Suppressor macrophage treated with lipopolysaccharide for 1 hour (primary cell): ENCODE measurements at regions not wholly inside any gene's neighbourhood (a gene's known extent, or its start where the extent isn't known, plus 50 kb on each side); places are given as distances from the start of the nearest gene placed in this dataset.
"Not testable (repeated sequence)": the region's sequence is repeated elsewhere in the genome, so short reads cannot be mapped to it uniquely, and the experiment has no call there.

Source experiments
- DNase-seq, 3 donors: peaks; one replicate each; pipeline ENCODE4 v3.0.0-alpha.2; 2020 to 2022

DNA sequence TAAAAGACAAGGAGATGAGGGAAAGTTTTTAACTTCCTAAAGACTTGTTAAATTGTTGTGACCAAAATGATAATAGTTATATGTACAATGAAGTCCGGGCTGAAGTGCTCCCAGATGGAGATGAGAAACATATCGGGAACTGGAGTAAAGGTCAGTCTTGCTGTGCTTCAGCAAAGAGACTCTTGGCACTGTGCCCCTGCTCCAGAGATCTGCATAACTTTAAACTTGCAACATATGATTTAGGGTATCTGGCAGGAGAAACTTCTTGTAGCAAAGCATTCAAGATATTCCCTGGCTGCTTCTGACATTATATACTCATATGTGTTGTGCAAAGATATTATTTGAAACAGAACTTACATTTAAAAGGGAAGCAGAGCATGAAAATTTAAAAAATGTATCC lies 786.6 kb upstream of the SLITRK6 start:
- no peak for DNase-seq

GRCh38 chr13:86591862-86592261 lies 792.6 kb upstream of the SLITRK6 start:
- DNase-seq = no peak

DNA sequence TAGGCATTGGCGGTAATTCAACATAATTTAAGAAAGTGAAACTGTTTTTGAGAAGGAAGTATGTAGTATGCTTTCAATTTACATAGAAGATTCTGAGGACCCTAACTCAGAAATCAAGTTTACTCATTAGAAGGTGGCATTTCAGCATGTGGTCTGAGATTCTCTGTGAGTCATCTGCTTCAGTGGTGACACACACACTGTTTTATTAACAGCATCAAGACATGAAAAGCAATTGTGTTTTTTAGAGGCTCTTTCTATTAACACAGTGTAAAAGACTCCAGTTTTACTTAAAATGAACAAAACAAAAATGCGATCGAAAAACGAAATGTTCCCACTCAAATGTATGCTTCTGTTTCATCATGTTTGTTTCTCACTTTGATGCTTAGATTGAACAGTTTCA lies 802.1 kb upstream of the SLITRK6 start:
- DNase-seq = no peak

GRCh38 chr13:86606264-86606663 lies 807.0 kb upstream of the SLITRK6 start:
- DNase-seq = no peak

GRCh38 chr13:86608701-86609100 lies 809.5 kb upstream of the SLITRK6 start:
- no peak for DNase-seq

GRCh38 chr13:86633346-86633745 lies 834.1 kb upstream of the SLITRK6 start:
- DNase-seq = no peak

GRCh38 chr13:86651171-86651570 lies 852.0 kb upstream of the SLITRK6 start:
- not testable (repeated sequence) for DNase-seq

DNA sequence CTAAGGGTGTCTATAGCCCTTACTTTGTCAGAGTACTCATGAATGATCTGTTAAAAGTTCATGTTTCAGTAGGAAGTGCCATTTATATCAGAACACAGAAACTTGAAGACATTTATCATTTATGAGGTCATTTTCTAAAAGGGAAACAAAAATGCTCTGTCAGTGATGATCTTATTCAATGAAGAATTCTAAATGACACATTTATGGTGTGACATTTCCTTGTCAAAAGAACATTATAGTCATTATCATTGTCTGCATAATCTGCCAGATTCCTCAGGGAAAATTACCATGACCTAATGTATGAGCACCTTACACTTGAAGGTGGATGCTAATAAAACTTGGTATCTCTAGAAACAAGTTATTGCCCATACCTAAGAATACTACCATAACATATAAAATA lies 853.8 kb upstream of the SLITRK6 start:
- no peak for DNase-seq

- DNase-seq = no peak
Measured at GRCh38 chr13:86655561-86655960, 856.3 kb upstream of the SLITRK6 start.

DNA sequence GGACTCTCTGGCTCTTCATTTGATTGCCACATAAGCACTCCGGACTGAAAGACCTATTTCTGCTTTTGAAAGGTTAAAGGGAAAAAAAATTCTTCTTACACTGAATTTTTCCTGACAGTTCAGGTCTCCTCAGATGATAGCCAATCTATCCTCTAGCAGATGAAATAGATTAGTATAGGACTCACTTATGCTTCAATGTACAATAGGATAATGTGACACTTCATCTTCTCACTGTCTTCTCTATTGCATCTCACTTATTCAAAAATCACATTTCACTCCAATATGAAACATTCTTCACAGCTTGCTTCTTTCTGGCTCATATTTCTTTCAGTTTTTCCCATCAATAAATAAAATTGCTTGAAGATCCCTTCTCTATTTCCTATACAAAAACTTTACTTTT lies 860.9 kb upstream of the SLITRK6 start:
- DNase-seq = no peak

GRCh38 chr13:86665842-86666241 lies 866.6 kb upstream of the SLITRK6 start:
- no peak for DNase-seq

DNA sequence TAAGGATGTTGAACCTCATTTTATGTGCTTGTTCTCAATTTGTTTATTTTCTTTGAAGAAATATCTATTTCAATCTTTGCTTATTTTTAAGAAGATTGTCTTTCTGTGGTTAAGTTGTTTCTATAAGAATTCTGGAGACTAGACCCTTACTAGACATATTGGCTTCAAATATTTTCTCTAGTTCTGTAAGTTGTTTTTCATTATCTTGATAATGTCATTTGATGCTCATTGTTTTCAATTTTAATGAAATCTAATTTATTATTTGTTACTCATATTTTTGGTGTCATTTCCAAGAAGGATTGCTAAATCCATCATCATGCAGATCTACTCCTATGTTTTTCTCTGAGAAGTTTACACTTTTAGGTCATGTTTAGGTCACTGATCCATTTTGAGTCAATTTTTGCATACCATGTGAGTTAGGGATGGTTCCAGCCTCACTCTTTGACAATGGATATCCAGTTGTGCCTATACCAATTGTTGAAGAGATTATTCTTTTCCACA lies 874.8 kb upstream of the SLITRK6 start:
- DNase-seq = no peak

- DNase-seq = no peak
Measured at GRCh38 chr13:86681223-86681622, 882.0 kb upstream of the SLITRK6 start.

- no peak for DNase-seq
Measured at GRCh38 chr13:86684402-86684801, 885.2 kb upstream of the SLITRK6 start.

GRCh38 chr13:86689911-86690310 lies 890.7 kb upstream of the SLITRK6 start:
- DNase-seq = no peak

- no peak for DNase-seq
Measured at GRCh38 chr13:86692291-86692690, 893.1 kb upstream of the SLITRK6 start.

DNA sequence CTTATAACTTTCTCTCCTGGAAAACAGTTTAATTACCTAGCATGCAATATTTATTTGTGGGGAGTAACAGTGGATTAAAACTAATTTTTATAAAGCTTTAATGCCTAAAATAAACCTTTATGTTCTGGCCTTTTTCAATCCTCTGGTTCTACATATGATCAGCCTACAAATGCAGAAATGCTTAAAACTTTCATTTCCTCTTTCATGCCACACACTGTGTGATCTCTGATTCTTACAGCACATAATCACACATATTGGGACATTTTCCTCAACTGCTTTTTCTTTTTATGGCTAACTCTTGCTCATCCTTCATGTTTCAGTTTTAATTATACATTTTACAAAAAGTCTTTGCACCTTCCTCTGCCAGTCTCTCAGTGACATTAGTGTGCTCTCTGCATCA lies 910.8 kb upstream of the SLITRK6 start:
- no peak for DNase-seq

GRCh38 chr13:86710896-86711295 lies 911.7 kb upstream of the SLITRK6 start:
- no peak for DNase-seq

- no peak for DNase-seq
Measured at GRCh38 chr13:86714495-86714894, 915.3 kb upstream of the SLITRK6 start.

DNA sequence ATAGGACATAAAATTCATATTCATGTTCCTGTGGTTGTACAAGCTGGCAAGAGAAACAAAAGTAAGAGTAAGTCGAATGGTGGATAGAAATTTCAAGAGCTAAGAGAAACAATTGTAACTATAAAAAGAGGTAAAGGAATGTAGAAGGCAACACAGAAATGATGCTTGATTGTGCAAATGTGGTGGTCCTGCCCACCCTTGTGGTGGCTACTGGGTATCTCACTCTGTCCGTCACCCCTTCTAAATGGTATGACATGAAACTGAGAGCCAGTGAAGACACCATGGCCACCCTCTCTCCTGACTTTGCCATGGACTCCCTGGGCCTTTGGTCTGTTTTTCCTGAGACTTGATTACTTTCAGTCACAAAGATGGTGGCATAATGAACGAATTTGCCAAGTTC lies 925.9 kb upstream of the SLITRK6 start:
- no peak for DNase-seq

- no peak for DNase-seq
Measured at GRCh38 chr13:86729206-86729605, 930.0 kb upstream of the SLITRK6 start.

DNA sequence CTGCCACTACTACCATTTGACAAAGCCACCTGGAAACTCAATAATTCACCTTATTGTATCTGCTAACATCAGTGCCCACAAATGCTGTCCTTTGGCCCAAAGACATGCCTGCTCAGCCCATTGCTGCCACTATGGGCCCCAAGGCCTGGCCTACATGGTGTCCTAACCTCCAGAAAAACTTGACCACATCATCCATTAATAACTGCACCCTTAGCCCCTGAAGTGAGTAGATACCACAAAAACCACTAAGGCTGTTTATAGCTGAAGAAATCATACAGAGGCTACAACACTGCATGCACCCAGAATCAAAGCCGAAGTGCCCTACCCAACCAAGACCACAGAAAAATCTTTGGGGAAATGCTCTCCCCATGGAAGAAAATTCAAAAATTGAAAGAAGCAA lies 932.8 kb upstream of the SLITRK6 start:
- no peak for DNase-seq

DNA sequence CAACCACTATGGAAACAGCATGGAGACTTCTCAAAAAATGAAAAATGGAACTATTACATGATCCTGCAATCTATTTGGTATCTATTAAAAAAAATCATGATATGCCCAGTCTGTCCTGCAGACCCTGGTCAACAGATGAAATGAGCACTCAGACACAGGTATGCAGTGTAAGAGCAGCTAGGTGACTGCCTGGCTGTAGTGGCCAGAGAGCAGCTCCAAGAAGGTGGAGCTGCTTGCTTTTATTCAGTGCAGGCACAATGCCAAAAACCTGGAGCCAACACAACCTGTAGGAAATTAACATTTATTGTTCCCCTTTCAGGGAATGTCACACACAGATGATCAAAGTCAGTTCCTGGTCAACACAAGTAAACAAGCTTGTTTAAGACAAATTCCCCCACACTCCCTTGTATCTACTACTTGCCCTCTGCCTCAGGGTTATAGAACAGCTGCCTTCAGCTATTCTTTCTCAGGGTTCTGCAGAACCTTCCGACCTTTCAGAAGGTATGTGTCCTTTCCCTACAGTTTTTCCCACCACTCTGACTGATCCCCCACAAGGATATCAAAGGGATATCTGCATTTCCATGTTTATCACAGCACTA lies 933.7 kb upstream of the SLITRK5 start:
- no peak for DNase-seq

- DNase-seq = no peak
Measured at GRCh38 chr13:86741762-86742285, 929.3 kb upstream of the SLITRK5 start.
